T-helper 1 cell treated with Interleukin-12 subunit alpha and Interleukin-12 subunit beta and Interleukin-4 antibody, amounts not matched to agents 30 ng/mL and 1 ng/mL, for 36 hours (primary cell): ENCODE measurements at regions not wholly inside any gene's neighbourhood (a gene's known extent, or its start where the extent isn't known, plus 50 kb on each side); places are given as distances from the start of the nearest gene placed in this dataset.
"Not testable (repeated sequence)": the region's sequence is repeated elsewhere in the genome, so short reads cannot be mapped to it uniquely, and the experiment has no call there.

Source experiments
- intact Hi-C: fragments of 100-400 bp; cut with micrococcal nuclease; formaldehyde crosslinking; loops from one replicate; pipeline ENCODE4 v1.15.1; 2024

DNA sequence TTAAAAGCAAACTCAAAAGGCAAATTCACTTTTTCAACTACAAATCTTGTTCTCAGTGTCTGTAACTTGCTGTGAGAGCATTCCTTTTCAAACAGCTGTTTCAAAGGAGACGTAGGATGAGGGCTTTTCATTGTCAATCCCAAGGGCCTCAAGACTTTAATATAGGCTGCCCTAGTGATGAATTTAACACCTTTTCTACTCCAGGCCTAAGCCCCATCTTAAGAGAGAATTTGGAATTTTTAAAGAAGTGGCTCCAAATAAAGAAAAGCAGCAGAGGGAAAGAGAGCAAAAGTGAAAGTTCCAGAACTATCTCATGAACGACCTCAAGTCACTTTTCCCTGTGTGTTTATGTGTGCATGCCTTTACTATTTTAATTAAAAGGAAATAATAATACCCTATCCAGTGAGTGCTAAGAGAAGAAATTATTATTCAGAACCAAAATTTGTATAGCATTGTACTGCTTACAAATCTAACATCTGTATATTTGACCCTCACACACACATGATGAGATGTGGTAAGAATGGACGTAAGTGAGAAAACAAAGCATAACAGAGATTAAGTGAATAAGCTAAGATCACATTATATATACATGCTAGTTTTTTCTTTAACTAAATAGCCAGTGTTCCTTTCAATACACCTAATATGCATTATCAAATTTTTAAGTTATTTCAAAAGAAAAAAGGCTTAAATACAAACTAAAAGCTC, 196.4 kb downstream of the VGLL3 start:
- intact Hi-C loops, result no loop called here

GRCh38 chr3:86793786-86794185, 197.2 kb downstream of the VGLL3 start:
- intact Hi-C loops, result no loop called here

- intact Hi-C loops, result no loop called here
These were observed 198.6 kb downstream of the VGLL3 start for GRCh38 chr3:86792316-86792715.

DNA sequence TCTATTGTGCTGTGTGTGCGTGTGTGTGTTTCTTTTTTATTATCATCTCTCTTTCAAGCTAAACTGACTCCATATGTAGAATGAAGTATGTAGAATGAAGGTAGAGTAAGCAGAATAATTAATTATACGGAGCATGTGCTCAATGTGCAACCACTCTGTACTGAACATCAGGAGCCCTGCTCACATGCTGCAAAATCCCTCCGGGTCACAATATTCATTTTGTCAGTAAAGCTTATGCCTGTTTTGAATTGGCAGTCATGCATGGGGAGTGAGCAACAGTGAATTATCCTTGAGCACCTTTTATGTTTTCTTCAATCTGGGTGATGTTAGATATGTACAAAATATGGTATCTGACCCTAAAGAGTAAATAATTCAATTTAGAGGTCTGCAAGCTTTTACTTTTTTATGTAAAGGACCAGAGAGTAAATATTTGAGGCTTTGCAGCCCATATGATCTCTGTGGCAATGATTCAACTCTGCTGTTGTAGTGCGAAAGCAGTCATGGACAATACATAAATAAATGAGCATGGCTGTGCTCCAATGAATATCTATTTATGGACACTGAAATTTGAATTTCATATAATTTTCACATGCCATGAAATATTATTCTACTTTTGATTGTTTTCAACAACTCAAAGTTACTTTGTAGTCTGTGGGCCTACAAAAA, 199.9 kb downstream of the VGLL3 start:
- intact Hi-C loops, result no loop called here

GRCh38 chr3:86788371-86788770, 202.6 kb downstream of the VGLL3 start:
- intact Hi-C loops, result no loop called here

GRCh38 chr3:86787091-86787490, 203.9 kb downstream of the VGLL3 start:
- intact Hi-C loops, result no loop called here

DNA sequence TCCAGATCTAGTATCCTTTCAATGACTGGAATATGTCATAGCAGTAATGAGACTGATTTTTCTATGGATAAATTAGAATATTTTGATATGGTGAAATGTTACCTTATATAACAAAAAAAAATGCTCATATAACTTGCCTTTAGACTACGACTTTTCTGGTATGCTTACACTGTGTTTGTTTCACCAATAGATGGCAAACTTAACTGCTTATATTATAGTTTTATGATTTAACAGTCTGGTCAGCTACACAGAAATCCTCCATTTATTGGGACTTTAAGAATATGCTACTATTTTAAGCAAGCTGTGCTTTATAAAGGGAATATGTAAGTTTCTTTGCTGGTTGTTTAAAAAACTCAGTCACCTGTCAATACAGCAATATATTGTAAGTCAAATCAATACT, 205.6 kb downstream of the VGLL3 start:
- intact Hi-C loops, result no loop called here

GRCh38 chr3:86782866-86783265, 208.1 kb downstream of the VGLL3 start:
- intact Hi-C loops, result no loop called here

DNA sequence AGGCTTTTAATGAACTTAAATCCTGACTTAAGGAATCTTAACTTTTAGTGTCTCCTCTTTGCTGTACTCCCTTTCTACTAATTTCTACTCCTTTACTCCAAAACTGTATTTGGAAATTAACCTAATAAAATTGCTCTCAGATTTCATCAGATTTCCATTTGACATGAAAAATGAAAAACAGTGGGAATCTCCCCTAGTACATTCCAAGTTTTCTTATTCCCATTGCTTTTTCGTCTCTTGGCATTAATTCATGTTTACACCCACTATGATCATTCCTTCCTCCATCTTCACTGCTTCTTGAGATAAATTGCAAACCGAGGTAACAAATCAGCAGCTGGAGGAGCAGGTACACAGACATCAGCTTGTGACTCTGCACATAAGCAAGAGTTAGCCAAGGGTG, 208.7 kb downstream of the VGLL3 start:
- intact Hi-C loops, result no loop called here

DNA sequence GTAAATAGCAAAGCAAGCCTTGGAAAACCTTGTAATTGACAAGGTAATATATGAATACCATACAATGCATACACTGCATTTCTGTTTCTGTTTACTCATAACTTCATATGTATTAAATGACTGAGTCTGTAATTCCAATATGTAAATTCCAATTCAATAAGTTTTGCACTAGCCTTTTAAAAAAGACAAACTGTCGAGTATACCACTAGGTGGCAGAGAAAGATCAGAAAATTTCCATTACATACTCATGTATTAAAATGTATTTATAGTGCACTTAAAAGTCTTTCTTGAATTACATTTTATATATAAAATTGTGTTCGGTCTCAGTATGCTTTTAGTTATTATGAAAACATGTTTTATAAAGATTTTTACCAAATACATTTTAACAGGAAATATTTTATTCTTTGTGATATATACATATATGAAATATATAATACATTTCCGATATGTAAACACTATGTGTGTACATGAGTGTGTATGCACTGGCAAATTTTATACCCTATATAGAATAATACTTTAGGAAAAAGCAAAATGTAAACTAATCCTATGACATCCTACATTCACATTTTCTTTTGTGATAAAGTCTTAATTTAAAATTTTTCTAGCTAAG, 216.8 kb downstream of the VGLL3 start:
- intact Hi-C loops, result loop anchor here (1.0 to 5.0 kb wide), 3 partner anchors 198 to 394 kb away; no protein-coding TSS in a partner anchor

- intact Hi-C loops, result loop anchor here (5.0 kb wide), 1 partner anchor 200 kb away; no protein-coding TSS in a partner anchor
These were observed 218.2 kb downstream of the VGLL3 start for GRCh38 chr3:86772699-86773098.

- intact Hi-C loops, result loop anchor here (5.0 kb wide), 1 partner anchor 200 kb away; no protein-coding TSS in a partner anchor
These were observed 219.0 kb downstream of the VGLL3 start for GRCh38 chr3:86771741-86772512.

DNA sequence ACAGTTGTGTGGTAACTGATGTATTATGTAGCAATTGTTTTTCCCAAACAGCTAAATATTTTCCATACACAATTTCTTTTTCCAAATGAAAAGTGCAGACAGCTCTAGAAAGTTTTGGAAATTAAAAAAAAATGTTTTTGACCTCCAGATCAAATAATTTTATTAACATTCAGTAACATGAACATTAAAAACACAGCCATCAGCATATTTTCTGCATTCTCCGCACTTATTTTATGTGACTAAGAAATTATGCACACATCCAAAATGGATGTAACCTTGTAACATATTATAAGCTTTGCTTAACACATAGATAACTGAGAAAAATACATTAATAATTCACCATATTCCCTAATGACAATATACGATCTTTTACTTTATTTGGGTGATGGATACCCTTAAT, 224.6 kb downstream of the VGLL3 start:
- intact Hi-C loops, result no loop called here

- intact Hi-C loops, result not testable (repeated sequence)
These were observed 233.4 kb downstream of the VGLL3 start for GRCh38 chr3:86757322-86758179.

DNA sequence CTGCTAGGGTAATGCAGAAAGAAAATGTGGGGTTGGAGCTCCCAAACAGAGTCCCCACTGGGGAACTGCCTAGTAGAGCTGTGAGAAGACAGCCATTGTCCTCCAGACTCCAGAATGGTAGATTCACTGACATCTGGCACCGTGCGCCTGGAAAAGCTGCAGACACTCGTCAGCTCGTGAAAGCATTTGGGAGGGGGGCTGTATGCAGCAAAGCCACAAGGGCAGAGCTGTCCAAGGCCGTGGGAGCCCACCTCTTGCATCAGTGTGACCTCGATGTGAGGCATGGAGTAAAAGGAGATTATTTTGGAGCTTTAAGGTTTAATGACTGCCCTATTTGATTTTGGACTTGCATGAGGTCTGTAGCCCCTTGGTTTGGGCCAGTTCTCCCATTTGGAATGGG, 242.9 kb downstream of the VGLL3 start:
- intact Hi-C loops, result no loop called here

- intact Hi-C loops, result no loop called here
These were observed 246.9 kb downstream of the VGLL3 start for GRCh38 chr3:86744051-86744450.

- intact Hi-C loops, result no loop called here
These were observed 247.7 kb downstream of the VGLL3 start for GRCh38 chr3:86743233-86743632.

- intact Hi-C loops, result no loop called here
These were observed 250.2 kb downstream of the VGLL3 start for GRCh38 chr3:86740751-86741150.

- intact Hi-C loops, result no loop called here
These were observed 251.7 kb downstream of the VGLL3 start for GRCh38 chr3:86739244-86739643.

GRCh38 chr3:86738684-86739083, 252.3 kb downstream of the VGLL3 start:
- intact Hi-C loops, result no loop called here

GRCh38 chr3:86737517-86737916, 253.4 kb downstream of the VGLL3 start:
- intact Hi-C loops, result no loop called here
